GM19099 (cell line): ENCODE measurements at regions not wholly inside any gene's neighbourhood (a gene's known extent, or its start where the extent isn't known, plus 50 kb on each side); places are given as distances from the start of the nearest gene placed in this dataset.

Experiments used
- POLR2A ChIP-seq: IDR thresholded peaks from 3 replicates; pipeline ENCODE4 v1.6.1; 2011; ENCODE audit warnings: low read depth; ENCODE audit not compliant: insufficient read length; ENCODE audit errors: extremely low read depth

DNA sequence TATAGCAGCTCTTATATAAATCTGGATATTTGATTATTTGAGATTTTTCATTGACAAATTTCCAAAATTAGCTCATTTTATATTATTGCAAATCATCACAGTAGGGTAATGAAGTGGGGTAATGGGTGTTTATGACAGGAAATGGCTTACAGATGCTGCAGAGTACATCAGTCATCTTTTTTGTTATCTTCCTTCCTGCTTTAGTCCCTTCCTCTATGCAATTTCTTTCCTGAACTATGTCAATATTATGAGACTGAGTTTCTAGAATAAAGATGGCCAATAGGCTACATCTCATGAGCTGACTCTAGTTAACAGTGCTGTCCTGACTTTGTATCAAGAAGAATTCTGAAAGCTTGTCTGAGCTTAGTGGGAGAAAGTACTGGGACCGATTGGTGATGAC, 244.5 kb downstream of the XPNPEP1 start:
- no peak for TF ChIP-seq POLR2A

DNA sequence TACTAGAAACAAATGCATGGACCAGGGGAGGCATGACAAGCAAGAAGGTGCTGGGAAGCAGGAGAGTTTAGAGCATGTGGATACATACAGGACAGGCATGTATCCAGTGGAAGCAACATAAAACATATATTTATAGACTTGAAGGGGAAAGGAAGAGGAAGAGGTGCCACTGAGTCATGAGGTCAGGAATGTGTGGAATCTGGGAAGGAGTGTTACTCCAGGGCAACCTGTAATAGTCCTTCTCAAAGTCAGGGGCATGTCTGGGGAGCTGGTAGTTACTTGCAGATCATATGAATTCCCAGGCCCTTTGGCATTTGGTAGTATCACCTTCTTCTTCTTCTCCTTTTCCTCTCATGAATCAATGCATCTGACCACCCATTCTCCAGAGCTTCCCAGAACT, 246.6 kb downstream of the XPNPEP1 start:
- no peak for TF ChIP-seq POLR2A

DNA sequence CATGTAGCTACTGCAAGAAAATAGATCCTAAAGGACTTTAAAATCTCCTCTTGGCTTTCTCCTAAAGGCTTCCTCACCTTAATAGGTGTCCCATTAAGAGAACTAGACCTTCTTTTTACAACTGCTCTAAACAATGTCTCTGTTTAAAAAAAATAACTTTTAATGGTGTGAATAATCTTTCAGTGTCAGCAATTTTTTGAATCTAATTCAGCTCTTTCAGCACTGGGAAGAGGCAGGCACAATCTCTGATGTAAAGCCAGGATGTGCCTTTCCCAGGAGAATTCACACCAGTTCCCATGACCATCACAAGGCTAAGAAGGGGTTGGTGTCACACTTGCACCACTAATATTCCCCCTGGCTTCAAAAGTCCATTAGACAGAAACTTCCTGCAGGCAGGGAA, 254.6 kb downstream of the XPNPEP1 start:
- TF ChIP-seq POLR2A: no peak

DNA sequence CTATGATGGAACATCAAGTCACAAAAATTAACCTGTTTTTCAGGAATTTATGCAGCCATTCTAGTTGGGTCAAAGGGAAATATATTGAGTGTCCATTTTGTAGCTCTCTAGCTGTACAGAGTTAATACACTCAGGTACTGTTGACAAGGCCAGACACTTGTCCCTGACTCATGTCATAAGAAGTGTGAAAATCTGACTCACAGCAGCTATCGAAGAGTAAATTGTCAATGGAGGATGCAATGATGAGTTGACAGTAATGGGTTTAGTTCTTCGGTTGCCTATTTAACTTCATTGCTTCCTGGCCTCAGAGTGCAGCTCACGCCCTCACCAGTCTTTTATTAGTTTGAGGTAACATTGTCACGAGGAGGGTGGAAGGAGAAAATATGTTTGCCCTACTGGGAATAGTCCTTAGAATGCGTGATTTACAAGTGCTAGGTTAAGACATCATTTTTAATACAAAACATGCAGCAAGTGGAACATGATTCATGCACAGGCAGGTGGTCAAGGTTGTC, 255.1 kb downstream of the XPNPEP1 start:
- TF ChIP-seq POLR2A: no peak

DNA sequence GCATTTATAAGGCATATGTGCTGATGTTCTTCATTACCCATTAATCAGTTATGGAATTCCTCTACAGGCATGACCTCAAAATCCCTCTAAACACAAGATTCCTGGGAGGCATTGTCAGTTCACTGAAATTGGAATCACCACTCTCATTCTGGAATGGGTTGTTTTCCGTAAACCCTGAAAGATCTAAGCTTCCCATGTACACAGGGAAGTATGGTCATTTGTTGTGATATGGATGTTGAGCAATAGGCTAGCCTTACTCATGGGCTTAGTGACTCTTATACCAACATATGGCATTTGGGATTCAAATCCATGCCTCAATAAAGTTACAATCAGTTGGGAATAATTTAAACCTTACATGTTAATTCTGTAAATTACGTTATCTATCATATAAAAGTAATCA, 258.0 kb downstream of the XPNPEP1 start:
- no peak for TF ChIP-seq POLR2A

DNA sequence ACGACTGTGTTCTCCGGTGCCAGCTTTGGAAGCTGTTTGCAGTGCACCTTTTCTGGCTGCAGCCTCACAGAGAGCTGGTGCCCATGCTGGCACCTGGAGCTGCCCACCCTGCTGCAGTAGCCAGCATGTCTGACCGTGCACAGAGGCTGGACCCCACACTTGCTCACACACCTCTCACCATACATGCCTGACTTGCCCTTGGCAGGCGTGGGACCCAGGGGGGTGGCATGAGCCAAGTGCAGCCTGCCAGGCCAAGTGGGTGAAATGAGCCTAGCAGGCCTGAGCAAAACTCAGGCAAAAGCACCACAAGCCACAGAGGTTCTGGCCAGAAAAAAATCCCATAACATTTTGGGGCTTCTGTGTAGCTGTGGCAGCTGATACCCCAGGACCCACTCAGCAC, 258.8 kb downstream of the XPNPEP1 start:
- no peak for TF ChIP-seq POLR2A

DNA sequence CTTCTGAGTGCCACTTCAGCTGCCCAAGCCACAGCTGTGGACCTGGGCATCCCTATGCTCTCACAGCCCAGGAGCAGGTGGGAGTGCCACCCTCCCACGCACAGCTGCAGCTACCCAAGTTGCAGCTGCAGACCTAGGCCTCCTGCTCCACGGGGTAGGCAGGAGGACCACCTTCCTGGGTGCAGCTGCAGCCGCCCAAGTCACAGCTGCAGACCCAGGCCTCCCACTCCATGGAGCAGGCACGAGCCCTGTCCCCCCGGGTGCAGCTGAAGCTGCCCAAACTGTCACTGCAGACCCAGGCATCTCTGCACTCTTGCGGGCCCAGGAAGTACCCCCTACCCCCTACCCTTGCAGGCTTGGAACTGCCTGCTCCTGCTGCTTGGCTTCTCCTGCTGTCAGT, 260.2 kb downstream of the XPNPEP1 start:
- TF ChIP-seq POLR2A: no peak

DNA sequence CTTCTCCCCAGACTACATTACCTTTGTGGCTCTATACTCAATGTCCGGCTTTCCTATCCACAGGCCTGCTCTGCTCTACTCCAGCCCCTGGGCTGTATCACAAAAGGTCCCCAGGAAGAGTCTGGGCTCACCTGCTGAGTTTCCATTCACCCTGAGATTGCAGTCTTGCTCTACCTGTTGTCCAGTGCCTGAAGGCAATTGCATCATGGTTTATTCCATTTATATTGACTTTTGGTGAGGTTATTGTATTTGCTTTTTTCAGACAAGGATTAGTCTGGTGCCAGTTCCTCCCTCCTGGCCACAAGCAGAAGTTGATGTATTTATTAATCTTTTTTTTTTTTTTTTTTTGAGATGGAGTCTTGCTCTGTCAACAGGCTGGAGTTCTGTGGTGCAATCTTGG, 273.1 kb downstream of the XPNPEP1 start:
- no peak for TF ChIP-seq POLR2A

DNA sequence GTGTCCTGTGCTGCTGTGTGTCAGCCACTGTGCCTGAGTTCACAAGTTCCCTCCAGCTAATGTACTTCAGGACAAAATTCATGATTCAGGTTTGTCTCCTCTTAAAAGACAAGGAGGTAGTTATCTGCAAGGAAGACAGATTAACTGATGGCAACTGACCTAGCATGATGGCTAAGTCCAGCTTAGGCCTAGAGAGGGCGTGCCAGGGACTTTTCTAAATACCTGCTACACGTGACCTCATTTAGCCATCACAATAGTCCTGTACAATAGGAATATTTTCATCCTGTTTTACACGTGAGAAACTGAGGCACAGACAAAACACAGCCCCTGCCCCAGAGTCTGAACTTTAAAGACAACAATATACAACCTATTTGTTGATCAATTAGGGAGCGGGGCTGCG, 275.7 kb downstream of the XPNPEP1 start:
- no peak for TF ChIP-seq POLR2A

DNA sequence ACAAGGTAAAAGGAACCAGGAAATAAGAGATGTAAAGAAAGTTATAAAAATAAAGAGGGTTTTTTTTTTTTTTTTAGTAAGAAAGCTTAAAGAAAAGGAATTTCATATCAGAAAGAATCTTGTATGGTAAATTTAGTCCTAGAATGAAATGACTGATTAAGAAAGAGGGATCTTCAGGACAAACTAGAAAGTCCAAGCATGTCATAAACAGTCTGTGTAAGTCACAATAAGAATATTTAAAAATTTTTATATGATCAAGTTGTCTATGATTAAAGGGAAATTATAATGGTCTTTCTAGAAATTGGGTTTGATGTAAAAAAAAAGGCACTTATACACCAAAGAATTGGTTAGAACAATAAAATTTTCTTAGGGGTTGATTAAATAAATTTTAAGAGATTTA, 289.5 kb downstream of the XPNPEP1 start:
- no peak for TF ChIP-seq POLR2A

DNA sequence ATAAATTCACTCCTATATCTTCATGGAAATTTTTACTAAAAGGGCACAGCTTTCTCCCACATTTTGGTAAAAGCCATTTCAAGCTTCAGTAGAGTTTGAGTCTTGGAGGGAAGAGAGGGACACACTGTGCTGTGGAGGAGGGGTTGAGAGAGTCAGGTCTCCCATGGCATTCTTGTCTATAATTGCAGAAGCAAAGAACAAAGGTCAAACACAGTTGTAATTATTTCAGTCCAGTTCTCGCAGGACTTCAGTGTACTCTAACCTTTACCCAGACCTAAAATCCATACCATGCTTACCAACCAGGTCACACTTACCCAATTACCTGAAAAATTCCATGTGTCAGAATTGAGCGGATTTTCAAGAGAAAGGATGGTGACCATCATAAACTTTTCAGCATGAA, 298.4 kb downstream of the XPNPEP1 start:
- TF ChIP-seq POLR2A: no peak

DNA sequence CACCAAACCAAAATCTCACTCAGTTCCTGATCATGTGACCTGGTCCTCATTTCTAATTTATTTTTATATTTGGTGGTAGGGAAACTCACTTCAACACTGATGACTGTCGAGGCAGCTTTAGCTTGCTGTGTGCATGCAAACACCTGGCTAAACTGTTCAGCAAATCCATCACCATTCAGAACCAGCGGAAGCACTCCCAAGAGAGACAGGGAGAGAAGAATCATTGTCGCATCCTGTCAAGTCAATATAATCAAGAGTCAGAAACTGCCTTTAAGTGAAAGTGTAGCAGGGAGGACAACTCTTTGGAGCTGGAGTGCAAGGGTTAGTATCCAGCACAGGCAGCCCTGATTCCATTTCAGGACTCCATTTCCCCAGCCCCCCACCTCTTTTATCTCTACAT, 300.7 kb downstream of the XPNPEP1 start:
- no peak for TF ChIP-seq POLR2A

DNA sequence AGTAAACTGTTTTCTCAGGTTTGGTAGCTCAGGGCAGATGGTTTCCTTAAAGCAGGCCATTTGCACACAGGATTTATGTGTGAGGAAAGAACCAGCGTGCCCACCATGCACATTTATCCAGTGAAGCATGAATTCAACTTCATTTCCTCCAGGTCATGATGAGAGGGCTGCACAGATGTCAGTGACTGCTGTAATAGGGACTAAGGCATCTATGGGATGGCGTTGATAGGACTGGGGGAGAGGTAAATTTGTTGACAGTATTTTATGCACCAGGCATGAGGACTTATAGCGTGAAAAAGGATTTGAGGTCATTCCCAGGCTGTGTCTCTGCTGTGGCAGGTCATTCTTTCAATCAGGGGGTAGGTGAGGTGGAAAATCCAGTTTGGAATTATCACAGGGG, 302.9 kb downstream of the XPNPEP1 start:
- TF ChIP-seq POLR2A: no peak

DNA sequence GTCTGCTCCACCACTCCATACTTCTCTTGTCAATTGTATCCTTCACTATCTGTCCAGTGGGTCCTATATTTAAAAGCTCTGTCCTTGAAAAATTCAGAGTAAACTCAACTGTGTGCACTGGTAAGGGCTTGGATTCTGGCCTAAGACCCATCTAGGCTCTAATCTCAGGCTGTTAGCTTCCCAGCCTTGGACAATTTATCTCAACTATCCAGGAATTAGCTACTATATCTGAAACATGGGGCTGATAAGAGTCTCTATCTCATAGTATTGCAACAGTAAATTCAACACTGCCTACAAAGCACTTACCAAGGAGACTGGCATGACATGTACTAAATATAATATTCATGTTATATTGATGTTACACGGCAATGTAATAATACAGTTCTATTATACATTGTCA, 303.4 kb downstream of the XPNPEP1 start:
- TF ChIP-seq POLR2A: no peak

DNA sequence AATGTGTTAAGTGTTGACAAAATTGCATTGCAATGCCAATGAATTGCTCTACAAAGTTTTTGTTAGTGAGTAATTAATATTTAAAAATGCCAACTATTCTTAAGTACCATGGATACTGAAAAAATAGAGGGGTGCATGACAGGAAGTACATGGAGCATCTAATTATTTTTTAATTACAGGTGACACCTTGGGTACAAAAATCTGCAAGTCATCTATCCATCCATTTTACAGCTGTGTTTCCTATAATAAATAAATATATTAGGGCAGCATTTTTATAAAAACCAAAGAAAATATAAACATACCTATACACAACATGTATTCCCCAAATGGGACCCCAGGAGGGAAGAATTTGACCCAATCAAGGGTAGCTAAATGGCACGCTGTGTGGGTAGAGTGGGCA, 304.6 kb downstream of the XPNPEP1 start:
- no peak for TF ChIP-seq POLR2A

DNA sequence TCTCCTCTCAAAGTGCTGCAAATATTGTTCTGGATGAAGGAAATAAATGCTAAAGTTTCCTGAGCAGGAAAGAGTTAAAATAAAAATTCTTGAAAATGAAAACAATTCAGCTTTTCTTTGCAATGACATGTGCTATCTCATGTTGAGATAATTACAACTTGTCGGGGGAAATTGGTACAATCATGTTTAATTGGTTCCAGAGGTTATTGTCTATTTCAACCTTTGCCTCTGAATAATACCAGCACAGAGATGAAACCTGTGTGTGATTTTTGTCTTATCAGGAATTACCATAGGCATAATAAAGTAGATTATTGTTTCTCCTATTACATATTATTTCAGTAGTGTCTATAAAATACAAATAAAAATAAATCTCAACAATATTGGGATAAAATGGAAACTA, 305.0 kb downstream of the XPNPEP1 start:
- no peak for TF ChIP-seq POLR2A

DNA sequence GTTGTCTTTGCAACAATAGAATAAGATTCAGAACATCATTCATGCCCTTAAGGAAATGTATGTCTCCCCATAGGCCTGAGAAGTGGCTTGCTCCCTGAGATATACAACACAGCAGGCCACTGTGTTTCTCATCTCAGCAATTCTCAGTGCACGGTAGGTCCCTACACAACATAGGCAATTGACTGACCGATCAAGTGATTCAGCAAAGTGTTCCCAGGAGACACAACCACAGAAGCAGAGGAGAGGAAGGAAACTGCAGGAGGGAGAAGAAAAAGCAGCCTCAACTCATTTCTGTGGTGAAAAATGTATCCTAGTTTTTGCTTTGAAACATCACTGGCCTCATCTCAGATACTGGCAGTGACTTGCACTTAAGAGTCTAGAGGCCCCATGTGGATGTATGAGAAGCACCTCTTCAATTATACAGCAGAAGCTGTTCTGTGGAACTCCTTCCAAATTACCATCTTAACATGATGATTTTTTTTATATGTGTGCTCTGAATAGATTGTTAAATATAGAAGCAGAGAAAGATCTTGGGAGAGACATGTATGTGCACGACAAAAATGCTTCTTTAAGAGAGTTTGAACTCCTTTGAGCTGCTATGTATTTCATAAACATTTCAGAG, 306.8 kb downstream of the XPNPEP1 start:
- TF ChIP-seq POLR2A: no peak

DNA sequence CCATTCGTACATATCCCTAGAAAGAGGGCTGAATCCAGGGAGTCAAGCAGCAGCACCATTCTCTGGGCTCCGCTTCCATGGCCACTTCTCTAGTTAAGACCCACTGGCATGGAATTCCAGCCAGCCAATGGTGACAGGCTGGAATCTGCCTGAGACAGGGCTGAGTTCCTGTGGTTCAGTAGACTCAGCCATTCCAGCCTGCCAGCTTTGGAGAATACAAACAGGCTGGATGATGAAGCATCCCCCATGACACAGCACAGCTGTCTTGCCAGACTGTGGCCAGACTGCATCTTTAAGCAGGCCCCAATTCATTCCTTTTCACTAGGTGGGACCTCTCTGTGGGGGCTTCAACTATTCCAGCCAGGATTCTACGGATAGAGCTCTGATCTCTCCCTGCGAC, 329.6 kb downstream of the XPNPEP1 start:
- no peak for TF ChIP-seq POLR2A

DNA sequence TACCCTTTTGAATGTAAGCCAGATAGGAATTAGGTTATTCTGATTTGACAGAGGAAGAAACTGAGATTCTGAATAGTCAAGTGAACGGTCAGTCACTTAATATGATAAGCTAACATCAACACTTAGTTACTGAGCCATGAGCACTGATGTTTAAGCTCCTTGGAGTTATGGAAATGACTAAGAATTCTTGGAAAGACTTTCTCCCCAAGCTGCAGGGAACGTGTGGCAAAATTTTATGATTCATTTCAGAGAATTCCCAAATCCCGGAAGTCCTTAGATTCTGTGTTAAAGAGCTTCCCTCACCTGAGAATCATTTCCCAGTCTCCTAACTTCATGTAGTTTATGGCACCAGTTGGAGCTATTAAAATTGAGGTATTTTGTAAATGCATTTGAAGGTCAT, 330.9 kb downstream of the XPNPEP1 start:
- no peak for TF ChIP-seq POLR2A
